ENCODE measurements at regions not wholly inside any gene's neighbourhood (a gene's known extent, or its start where the extent isn't known, plus 50 kb on each side); places are given as distances from the start of the nearest gene placed in this dataset.

DNA sequence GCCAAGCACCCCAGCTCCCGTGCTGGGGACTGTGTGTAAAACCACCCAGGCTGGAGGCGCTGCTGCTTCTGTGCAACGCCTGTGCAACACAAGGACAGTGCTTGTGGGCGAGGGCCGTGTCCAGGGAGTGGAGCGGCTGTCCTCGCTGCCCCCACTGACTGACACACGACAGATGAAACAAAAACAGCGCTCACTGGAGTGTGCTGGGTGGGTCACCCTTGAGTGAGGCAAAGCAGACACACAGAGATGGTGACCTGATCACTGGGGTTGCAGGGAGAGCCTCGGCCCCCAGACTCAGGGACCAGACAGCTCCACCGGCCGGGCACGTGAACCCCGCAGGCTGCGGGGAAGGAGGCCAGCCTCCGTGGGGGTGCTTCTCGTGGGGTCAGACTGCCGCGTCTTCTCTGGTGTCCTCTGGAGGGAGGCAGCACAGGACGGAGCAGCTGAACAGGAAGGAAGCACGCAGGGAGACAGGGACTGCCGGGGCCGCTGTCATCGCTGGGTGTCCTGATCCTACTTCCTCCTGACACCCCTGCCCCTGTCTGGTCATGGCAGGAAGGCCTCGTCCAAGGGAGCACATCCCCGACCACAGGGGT, 75.9 kb upstream of the CST7 start:
- H3K9me2 ChIP-seq (replicated peaks; ENCODE audit: control insufficient read depth, low read length): no peaks in the 10 kb centered on the region
- no peaks in the 10 kb centered on the region for H3K36me3 ChIP-seq (ENCODE audit: control insufficient read depth, low read length)
- no peaks in the 10 kb centered on the region for H3K9me3 ChIP-seq (ENCODE audit: control insufficient read depth, insufficient read depth, low read length)
- no peak for TF ChIP-seq EZH2phosphoT487 (IDR thresholded peaks at IDR 0.05; ENCODE audit: borderline replicate concordance, low read length)
- TF ChIP-seq, protein P1, sequence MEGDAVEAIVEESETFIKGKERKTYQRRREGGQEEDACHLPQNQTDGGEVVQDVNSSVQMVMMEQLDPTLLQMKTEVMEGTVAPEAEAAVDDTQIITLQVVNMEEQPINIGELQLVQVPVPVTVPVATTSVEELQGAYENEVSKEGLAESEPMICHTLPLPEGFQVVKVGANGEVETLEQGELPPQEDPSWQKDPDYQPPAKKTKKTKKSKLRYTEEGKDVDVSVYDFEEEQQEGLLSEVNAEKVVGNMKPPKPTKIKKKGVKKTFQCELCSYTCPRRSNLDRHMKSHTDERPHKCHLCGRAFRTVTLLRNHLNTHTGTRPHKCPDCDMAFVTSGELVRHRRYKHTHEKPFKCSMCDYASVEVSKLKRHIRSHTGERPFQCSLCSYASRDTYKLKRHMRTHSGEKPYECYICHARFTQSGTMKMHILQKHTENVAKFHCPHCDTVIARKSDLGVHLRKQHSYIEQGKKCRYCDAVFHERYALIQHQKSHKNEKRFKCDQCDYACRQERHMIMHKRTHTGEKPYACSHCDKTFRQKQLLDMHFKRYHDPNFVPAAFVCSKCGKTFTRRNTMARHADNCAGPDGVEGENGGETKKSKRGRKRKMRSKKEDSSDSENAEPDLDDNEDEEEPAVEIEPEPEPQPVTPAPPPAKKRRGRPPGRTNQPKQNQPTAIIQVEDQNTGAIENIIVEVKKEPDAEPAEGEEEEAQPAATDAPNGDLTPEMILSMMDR (IDR thresholded peaks at IDR 0.05; ENCODE audit: low read depth, low read length, poor library complexity, severe bottlenecking): no peak
- no peaks in the 10 kb centered on the region for H4K20me1 ChIP-seq (ENCODE audit: control insufficient read depth, insufficient read depth, low read depth, low read length)
- no peaks in the 10 kb centered on the region for H3F3A ChIP-seq (ENCODE audit: control insufficient read depth, insufficient read depth)
- H3K4me1 ChIP-seq (ENCODE audit: control insufficient read depth, low read length): no peaks in the 10 kb centered on the region
- no peak overlapping the region for H3K27ac ChIP-seq (ENCODE audit: low read depth, low read length)
- H3K27me3 ChIP-seq (ENCODE audit: control insufficient read depth, low read length): no peaks in the 10 kb centered on the region
- no peak overlapping the region for H3K4me2 ChIP-seq (ENCODE audit: low read length)
- H3K4me3 ChIP-seq (ENCODE audit: low read length): no peak overlapping the region
- H3K79me2 ChIP-seq (ENCODE audit: control insufficient read depth, low read length): no peaks in the 10 kb centered on the region

DNA sequence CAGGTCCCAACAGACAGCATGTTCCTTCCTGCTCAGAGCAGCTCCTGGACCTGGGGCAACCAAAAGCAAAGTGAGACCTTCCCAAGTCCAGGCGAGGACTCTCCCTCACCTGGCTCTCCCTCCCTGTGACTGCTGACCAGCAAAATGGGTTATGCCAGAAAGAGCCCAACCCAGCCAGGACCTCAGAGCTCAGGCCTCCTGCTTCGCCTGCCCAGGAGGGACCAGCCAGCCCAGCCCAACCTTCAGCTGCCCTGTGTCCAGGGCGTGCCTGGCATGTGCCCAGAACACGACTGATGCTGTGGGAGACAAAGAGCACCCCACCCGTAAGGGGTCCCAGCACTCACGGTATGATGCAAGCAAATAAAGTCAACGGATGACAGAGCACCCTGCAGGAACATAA, 74.0 kb upstream of the CST7 start:
- no peaks in the 10 kb centered on the region for H3K79me2 ChIP-seq (ENCODE audit: control insufficient read depth, low read length)
- no peak overlapping the region for H3K27ac ChIP-seq (ENCODE audit: low read depth, low read length)
- H3K4me3 ChIP-seq (ENCODE audit: low read length): no peak overlapping the region
- no peak overlapping the region for H3K4me2 ChIP-seq (ENCODE audit: low read length)
- H3K9me3 ChIP-seq (ENCODE audit: control insufficient read depth, insufficient read depth, low read length): no peaks in the 10 kb centered on the region
- H3F3A ChIP-seq (ENCODE audit: control insufficient read depth, insufficient read depth): no peaks in the 10 kb centered on the region
- no peak for TF ChIP-seq EZH2phosphoT487 (IDR thresholded peaks at IDR 0.05; ENCODE audit: borderline replicate concordance, low read length)
- TF ChIP-seq, protein P1 (IDR thresholded peaks at IDR 0.05; ENCODE audit: low read depth, low read length, poor library complexity, severe bottlenecking): no peak
- H3K4me1 ChIP-seq (ENCODE audit: control insufficient read depth, low read length): no peaks in the 10 kb centered on the region
- H3K36me3 ChIP-seq (ENCODE audit: control insufficient read depth, low read length): no peaks in the 10 kb centered on the region
- H4K20me1 ChIP-seq (ENCODE audit: control insufficient read depth, insufficient read depth, low read depth, low read length): no peaks in the 10 kb centered on the region
- no peaks in the 10 kb centered on the region; the same call in 1 of the 2 replicates for H3K27me3 ChIP-seq (ENCODE audit: control insufficient read depth, low read length)
- no peaks in the 10 kb centered on the region for H3K9me2 ChIP-seq (replicated peaks; ENCODE audit: control insufficient read depth, low read length)

DNA sequence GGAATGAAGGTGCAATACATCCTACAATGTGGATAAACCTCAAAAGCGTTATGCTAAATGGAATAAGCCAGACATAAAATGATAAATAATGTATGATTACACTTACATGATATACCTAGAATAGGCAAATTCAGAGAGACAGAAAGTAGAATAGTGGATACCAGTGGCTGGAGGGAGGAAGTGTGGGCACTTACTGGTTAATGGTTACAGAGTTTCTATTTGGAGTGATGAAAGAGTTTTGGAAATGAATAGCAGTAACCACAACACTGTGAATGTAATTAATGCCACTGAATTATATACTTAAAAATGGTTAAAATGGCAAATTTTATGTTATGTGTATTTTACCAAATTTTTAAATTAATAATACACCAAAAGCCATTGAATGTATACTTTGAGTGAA, 71.4 kb upstream of the CST7 start:
- no peaks in the 10 kb centered on the region for H3K79me2 ChIP-seq (ENCODE audit: control insufficient read depth, low read length)
- H3K36me3 ChIP-seq (ENCODE audit: control insufficient read depth, low read length): no peaks in the 10 kb centered on the region
- H4K20me1 ChIP-seq (ENCODE audit: control insufficient read depth, insufficient read depth, low read depth, low read length): no peaks in the 10 kb centered on the region
- H3F3A ChIP-seq (ENCODE audit: control insufficient read depth, insufficient read depth): no peaks in the 10 kb centered on the region
- no peak for TF ChIP-seq EZH2phosphoT487 (IDR thresholded peaks at IDR 0.05; ENCODE audit: borderline replicate concordance, low read length)
- TF ChIP-seq, protein P1 (IDR thresholded peaks at IDR 0.05; ENCODE audit: low read depth, low read length, poor library complexity, severe bottlenecking): no peak
- H3K4me2 ChIP-seq (ENCODE audit: low read length): no peak overlapping the region
- no peak overlapping the region for H3K27ac ChIP-seq (ENCODE audit: low read depth, low read length)
- H3K27me3 ChIP-seq (ENCODE audit: control insufficient read depth, low read length): no peaks in the 10 kb centered on the region; the same call in 1 of the 2 replicates
- no peaks in the 10 kb centered on the region for H3K9me3 ChIP-seq (ENCODE audit: control insufficient read depth, insufficient read depth, low read length)
- no peaks in the 10 kb centered on the region for H3K4me1 ChIP-seq (ENCODE audit: control insufficient read depth, low read length)
- no peak overlapping the region for H3K4me3 ChIP-seq (ENCODE audit: low read length)
- no peaks in the 10 kb centered on the region for H3K9me2 ChIP-seq (replicated peaks; ENCODE audit: control insufficient read depth, low read length)

Data from DOHH2 (cell line).